D341Med (cell line): ENCODE measurements at regions not wholly inside any gene's neighbourhood (a gene's known extent, or its start where the extent isn't known, plus 50 kb on each side); places are given as distances from the start of the nearest gene placed in this dataset.
"Not testable (repeated sequence)": the region's sequence is repeated elsewhere in the genome, so short reads cannot be mapped to it uniquely, and the experiment has no call there.

ENCODE experiments used
- DNase-seq: peaks from one replicate; pipeline ENCODE4 v3.0.0; 2012; ENCODE audit warnings: low spot score

DNA sequence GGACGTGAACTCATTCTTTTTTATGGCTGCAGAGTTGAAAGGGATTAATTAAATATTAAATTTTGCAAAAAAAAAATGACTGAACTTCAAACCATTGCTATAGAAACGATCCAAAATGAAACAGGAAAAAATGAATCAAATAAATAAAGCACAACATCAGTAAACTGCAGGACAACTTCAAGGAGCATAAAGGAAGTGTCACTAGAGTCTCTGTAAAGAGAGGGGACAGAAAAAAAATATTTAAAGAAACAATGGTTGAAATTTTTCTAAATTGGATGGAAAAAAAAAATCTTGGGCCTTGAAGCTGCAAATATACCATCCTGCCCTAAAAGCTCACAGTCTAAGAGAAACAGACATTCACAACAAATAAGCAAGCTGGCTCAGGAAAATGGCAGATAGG is 339.3 kb upstream of the INTU start:
- no peak for DNase-seq

DNA sequence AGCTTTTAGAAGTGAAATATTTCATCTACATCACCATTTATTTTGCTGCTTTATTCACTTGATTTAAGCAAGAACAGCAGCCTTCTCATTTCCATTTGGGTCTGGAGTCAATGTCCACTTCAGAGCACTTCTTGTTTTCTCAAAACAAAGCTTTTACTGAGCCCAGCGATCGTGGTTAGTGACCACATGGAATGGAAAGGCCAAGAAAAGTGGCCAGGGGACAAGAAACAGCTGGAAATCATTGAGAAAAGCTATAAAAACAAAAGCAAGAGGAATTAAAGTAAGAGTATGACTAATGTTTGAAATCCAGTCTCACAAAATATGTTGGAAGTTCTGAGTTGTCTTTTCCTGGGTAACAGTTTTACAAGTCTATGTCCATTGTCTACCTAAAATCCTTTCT is 328.4 kb upstream of the INTU start:
- DNase-seq, result no peak

DNA sequence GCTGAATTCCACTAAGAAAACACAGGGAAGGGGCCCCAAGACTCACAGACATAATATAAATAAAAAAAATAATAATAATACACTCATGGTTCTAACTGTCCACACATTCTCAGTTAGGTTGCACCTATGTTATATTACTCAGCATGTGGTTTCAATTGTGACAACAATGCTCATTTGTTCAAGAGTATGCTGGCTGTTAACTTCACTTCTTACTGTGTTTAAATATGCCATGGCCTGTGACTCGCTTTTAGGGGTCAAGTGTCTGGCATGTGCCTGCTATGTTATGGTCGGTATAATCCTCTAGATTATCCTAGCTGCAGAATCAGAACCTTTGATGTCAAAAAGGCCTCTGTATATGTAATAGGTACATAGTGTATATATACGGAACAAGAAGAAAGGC is 324.8 kb upstream of the INTU start:
- no peak for DNase-seq

DNA sequence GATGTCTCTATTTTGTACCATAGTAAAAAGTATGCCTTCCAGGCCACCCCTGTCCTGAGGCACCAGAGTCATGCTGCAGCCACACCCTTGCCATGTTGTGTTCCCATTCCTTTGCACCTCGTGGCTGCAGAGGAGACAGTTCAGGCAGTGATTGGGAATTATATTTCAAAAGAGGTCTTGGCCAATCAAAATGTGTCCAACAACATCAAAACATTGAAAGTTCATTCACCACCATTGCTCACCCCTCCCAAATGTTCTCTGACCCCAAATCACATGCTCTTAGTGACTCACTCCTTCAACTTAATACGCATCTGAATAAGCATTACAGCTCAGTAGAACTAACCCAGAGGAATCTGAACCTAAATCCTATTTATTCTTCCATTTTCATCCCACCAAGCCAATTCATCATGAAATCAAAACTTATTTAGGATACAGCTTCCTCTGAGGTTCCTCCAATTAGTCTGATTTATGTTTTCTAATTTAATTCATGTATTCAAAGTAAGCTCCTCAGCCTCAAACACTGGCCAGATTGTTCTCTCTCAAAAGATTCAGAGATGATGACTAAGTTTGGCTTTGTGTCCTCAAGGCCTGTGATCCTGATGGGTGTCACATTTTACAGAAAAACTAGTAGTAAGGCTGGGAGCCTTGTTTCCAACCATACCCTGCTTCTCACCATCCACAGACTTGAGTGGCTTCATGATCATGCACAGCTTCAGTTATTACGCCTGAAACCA is 323.2 kb upstream of the INTU start:
- DNase-seq, result no peak

DNA sequence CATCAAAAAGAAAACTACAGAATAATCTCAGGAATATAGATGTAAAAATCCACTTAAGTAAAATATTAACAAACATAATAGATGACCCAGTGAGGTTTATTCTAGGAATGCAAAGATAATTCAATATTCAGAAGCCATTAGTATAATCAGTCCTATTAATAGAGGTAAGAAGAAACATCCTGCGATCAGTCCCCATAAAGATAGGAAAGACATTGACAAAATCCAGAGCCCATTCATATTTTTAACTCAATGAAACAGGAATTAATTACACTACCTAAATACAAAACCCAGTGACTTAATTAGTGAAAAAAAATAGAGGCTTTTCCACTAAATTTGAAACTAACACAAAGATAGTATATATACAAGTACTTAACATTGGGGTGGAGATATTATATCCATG is 321.4 kb upstream of the INTU start:
- no peak for DNase-seq

DNA sequence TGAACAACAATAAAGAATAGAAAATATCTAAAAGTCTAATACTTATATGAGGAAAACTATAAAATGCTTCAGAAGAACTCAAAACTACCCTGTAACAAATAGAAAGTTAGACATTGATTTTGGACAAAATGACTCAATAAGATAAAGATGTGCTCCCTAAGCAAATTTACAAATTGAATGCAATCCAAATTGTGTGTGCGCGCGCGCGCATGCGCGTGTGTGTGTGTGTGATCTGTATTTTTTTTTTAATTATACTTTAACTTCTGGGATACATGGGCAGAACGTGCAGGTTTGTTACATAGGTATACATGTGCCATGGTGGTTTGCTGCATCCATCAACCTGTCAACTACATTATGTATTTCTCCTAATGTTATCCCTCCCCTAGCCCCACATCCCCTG is 320.8 kb upstream of the INTU start:
- DNase-seq, result no peak

DNA sequence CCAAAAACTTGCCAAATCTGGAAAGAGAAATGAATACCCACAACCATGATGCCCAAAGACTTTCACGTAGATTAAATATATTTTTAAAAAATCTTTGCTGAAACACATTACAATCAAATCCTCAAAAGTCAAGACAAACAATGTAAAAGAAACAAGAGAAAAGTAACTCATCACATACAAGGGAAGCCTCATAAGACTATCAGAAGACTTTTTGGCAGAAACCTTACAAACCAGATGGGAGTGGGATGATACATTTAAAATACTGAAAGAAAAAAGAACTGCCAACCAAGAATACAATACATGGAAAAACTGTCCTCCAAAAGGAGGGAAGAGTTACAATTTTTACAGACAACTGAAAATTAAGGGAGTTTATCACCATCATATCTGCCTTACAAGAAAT is 319.0 kb upstream of the INTU start:
- no peak for DNase-seq

DNA sequence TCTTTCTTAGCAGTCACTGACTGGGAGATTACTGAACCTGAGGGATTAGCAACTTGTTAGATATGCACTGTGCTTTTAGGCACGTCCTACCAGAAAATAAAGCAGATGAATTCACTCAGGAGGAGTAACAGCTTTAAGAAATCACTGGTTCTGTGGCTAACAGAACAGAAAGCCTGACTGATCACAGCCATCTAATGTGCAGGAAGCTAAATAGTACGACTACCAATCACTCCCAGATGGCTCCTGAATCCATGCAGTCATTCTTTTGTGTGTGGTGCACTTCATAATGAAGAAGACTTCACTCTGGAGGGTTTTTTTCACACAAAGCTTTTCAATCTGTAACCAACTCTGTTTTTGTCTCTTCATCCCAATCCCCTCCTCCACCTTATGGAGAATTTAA is 305.3 kb upstream of the INTU start:
- no peak for DNase-seq

DNA sequence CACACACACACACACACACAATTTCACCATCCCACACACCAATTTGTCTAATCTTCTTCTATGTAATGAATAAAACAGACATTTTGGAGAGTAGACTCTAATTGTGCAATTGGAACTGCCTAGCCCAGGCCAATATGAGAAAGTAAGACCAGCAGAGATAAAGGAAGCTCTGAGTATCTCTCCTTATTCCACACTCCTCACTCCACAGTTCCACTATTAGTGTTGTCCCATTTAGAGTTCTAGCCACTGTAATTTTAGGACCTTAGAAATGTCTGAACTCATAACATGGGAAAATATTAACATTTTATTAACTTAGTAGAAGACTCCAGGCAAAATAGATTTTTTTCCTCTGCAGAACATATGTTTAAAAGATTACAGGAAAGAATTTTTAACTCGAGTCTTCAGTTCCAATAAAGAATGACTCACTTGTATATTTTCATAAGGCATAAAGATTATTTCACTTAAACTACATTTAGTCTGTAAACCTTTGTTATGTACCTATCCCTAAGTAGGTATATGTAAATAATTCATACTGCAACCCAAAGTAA is 297.6 kb upstream of the INTU start:
- DNase-seq, result no peak

DNA sequence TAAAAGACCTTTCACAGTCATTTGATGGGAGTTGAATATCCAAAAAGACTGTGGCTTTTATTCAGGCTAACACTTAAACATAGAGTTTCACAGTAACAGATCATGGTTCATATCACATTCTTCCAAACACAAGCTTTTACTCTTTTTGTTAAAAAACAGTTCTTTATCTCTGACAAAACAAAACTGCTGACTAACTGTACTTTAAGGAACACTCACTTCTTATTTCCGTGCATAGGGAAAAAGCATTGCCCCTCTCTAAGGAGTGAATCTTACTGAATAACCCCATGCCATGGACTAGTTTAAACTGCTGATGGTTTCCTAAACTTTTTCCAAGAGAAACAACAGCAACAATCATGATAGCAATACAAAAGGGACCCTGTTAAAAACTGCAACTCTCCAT is 297.0 kb upstream of the INTU start:
- no peak for DNase-seq

DNA sequence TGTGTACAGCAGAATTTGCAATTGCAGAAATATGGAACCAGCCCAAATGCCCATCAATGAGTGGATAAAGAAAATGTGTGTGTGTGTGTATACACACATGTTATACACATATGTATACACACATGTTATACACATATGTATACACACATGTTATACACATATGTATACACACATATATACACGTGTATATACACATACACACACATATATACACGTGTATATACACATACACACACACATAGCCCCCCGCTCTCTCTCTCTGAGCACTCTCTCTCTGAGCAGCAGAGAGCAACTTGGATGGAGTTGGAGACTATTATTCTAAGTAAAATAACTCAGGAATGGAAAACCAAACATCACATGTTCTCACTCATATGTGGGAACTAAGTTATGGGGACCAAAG is 289.6 kb upstream of the INTU start:
- not testable (repeated sequence) for DNase-seq

DNA sequence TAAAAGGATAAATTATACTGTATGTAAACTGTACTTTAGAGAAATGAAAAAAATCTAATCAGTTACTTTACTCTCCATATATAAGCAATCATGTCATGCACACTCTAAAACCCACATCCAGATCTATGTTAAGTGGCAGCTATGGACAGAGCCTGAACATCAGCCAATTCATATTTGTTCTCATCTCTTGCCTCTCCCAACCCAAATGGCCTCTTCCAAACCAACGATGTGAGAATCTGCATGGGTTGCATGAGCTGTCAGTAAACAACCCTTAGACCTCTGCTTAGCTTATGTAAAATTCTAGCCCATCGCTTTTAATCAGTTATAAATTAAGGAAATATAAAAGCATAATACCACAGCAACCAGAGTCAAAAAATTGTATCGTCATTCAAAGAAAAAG is 288.7 kb upstream of the INTU start:
- no peak for DNase-seq

DNA sequence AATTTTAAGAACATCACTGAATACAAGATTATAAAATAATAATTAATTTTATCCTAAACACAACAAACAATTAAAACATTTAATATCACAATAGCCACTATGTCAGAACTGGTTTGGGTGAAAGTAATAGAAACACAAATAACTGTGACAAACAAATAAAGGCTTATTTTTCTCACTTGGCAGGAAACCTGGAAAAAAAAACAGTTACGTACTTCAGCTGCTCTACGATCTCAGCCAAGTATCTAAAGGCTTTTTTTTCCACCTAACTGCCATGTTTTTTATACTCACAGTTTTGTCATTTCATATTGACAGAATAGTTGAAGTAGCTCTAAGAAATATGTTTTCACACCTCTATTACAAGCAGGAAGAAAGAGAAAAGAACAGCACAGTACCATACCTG is 284.8 kb upstream of the INTU start:
- no peak for DNase-seq

DNA sequence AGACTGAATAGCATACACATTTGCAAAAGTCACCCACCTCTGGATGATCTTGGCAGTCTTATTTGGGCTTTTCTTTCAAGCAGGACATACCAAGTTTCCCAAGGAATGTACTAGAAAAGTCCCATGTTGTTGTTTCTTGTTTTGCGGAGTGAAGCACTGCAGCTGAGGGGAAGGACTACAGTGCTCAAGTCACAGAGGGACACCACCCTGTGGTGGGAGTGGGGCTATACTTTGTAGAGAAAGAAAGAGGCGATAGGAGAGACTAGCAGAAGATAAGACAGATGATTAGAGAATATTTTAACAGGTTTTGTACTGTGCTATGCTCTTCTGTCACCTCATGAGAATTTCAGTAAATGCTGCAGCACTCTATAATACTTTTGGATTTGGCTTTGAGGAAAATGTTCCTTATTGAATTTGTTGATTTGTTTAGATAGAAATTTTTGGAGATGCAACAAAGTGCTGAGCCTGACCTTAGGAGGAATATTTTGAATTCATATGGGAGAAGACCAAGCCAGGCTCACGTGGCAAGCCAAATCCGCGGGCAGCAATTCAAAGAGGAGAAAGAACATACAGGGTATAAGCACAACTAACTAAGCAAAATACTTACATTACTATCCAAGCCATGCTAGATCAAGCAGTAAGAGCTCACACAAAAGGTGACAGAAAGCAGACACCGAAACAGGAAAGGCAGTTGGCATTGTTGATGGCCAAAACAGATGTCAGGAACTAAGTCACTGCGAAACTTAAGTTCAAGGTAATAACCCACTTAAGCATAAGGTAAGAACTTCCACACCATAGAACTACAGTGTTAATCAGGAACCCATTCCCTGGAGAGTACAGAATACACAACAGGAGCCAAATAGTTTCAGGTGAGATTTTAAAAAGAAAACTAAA is 280.3 kb upstream of the INTU start:
- DNase-seq, result no peak

DNA sequence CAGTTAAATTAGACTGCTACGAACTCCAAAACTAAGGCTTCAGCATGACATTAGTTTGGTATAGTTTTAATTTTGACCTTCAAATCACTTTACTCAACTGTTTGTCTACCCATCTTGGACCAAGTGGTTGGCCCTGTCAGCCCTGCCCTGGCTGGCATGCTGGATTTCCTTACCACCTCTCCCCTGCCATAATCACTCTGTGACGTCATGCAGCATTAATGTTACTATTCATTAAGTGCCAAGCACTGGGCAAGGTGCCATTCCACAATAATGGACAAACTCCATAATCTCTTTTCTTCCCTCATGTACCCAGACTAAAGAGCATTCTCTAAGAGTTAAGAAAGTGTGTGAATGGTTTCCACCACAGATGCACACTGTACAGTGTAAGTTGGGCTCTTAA is 277.0 kb upstream of the INTU start:
- DNase-seq, result no peak

DNA sequence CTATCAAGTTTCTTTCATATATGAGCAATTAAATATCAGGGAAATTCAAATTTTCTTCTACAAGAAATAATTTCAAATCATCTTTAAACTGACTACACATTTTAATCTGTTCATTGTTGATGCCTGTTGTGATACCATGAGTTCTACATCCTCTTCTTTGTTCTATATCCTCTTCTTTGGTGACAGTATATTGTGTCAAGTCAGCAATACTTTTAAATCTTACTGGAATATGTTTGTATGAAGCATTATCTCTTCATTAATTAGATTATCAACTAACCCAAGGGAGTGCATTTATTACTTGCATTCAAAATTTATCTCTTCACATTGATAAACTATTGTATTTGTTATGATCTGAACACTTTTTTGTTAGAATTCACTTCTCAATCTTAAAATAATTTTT is 275.0 kb upstream of the INTU start:
- DNase-seq, result no peak

DNA sequence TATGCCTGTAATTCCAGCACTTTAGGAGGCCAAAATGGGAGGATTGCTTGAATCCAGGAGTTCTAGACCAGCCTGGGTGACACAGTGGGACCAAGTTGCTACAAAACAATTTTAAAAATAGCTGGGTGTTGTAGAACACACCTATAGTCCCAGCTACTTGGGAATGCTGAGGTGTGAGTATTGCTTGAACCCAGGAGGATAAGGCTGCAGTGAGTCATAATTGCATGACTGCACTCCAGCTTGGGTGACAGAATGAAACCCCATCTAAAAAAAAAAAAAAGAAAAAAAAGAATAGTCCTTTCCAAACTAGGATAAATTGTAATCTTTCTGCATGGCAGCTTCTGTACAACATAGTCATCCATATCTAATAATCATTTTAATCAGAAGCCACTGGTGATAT is 270.1 kb upstream of the INTU start:
- no peak for DNase-seq

DNA sequence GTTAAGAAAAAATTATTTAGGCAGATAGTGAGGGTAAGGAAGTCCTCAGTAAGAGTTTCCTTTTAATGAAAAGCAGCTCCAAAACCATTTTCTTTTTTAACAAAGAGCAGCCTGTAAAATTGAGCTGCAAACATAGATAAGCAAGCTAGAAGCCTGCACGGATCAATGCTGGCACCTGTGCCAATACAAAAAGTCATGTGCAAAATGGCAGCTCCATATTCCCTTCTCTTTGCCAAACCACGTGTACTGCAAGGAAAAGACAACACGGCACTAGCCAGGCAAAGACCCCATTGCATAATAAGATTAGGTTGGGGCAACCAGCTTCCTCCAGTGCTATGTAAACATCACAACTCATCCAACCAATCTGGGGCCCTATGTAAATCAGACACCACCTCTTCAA is 268.4 kb upstream of the INTU start:
- no peak for DNase-seq

DNA sequence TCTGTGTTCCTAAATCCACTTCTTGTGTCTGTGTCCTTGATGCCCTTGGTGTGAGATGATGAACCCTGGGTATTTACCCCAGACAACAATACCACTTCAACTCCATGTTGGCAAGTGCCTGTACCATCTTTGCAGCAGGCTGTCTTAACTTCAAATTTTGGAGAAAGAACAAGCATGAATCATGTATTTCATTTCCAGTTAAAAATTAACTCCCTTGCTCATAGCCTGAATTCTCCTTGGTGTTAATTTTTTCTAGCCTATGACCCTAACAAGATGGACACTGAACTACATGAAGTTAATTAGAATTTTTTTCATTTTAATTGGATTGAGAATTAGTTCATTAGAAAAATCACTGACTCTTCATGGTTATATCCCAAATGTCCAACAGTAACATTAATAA is 267.8 kb upstream of the INTU start:
- no peak for DNase-seq

DNA sequence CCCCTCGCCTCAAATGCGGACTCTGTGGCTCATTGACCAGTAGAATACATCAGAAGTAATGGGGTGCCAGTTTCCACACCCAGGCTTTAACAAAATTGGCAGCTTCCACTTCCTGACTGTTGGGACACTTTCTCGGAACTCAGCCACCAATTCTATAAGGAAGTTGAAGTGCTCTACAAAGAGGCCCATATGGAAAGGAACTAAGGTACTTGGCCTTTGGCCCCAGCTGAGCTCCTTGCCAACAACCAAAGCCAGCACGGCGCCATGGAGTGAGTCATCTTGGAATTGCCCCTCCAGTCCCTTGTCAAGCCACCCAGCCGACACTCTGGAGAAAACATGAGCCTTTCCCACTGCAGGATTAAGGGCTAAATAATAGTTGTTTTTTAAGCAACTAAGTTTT is 262.2 kb upstream of the INTU start:
- DNase-seq, result no peak

DNA sequence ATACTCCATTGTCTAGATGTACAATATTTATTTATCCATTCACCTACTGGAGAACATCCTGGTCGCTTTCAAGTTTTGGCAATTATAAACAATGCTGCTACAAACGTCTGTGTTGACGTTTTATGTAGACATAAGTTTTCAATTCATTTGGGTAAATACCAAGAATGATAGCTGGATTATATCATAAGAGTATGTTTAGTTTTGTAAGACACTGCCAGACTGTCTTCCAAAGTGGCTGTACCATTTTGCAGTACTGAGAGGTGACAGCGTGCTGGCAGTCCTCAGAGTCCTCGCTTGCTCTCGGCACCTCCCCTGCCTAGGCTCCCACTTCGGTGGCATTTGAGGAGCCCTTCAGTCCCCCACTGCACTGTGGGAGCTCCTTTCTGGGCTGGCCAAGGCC is 253.3 kb upstream of the INTU start:
- no peak for DNase-seq

DNA sequence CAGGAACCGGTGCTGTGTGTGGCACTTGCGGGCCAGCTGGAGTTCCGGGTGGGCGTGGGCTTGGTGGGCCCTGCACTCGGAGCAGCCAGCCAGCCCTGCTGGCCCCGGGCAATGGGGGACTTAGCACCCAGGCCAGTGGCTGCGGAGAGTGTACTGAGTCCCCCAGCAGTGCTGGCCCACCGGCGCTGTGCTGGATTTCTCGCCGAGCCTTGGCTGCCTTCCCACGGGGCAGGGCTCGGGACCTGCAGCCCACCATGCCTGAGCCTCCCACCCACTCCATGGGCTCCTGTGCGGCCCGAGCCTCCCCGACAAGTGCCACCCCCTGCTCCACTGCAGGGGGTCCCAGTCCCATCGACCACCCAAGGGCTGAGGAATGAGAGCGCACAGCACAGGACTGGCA is 252.8 kb upstream of the INTU start:
- not testable (repeated sequence) for DNase-seq

DNA sequence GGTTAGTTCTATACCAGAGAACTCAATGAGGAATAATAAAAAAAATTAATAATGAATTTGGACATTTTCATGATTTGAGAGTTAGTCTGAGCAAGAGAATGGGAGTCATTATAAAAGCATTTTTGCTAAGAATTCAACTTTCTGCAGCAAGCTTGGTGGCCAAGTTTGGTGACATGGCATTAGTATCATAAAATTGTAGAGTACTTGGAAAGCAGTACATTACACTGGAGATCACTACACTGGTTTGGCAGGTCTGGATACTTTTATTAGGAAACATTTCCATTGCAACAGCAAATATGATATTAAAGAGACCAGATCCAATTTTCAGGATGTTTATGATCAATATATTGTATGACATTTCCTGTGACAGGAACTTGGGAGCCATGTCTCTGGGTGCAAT is 249.1 kb upstream of the INTU start:
- no peak for DNase-seq
